GM19455 (cell line): ENCODE measurements at regions not wholly inside any gene's neighbourhood (a gene's known extent, or its start where the extent isn't known, plus 50 kb on each side); places are given as distances from the start of the nearest gene placed in this dataset.

Experiments used
- ATAC-seq: cut with Tn5 transposase; IDR thresholded peaks from one replicate; pipeline ENCODE4 v1.9.1; 2021; ENCODE audit not compliant: unreplicated experiment

DNA sequence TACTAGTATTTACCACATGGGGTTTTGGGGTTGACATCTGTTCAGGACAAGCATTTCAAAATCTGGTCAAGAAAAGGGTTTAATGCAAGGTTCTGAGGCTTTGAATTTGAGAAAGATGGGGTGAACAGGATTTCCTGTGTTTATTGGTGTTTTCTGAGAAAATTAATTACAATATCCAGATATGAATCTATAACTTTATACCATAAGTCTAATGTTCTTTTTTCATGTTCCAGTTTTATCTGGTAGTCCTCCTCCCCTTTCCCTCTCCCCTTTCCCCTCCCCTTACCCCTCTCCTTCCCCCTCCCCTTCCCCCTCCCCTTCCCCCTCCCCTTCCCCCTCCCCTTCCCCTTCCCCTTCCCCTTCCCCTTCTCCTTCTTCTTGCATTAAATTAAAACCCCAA is 1518.2 kb upstream of the TMEFF2 start:
- no peak for ATAC-seq

DNA sequence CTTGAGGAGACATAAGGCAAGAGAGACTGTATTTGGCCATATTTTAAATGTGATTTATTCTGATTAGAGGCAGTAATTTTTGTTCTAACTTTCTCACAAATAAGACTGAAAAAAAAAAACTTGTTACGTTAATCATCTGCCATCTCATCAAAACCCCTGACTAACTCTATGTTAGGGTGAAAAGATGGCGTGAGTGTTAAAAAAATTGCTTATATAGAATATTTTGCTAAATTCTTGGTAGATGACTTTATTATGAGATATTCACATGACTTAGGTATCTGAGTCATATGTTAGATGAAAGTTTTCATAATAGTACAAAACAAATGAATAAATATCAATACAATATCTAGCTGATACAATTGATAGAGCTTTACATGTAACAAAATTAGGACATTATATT is 1508.7 kb upstream of the TMEFF2 start:
- no peak for ATAC-seq

DNA sequence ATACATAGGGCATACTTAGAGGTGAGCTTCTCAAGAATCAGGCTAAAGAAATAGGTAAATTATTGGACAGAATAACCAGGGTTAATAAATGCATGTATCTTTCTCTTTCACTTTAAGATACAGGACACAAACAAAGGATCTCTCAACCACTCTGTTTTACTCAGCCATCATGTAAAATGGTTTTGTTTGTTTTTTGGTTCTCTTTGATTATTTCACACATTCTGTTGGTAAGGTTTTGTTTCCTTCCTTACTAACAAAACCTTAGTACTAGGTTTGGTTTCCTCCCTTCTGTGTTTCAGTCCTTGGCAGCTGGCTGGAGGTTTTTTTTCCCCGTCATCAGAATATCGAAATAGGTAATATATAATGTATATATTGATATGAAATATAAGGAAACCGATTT is 1506.8 kb upstream of the TMEFF2 start:
- no peak for ATAC-seq

DNA sequence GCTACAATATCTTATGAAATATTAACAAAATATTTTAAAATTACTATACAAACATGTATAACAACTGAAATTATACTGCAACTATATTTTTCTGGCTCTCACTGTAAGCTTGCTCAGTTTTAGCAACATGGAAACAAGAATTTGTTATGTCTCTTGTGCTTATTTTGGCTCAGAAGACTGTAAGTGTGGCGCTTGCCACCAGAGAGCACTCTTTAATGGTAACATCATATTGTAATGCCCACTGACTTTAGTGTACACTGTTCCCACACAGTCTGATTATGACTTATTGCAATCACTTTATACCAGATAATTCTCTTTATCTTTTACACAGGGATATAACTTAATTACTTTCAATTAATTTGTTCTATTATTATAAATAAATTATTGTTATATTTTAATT is 1500.6 kb upstream of the TMEFF2 start:
- ATAC-seq = no peak

DNA sequence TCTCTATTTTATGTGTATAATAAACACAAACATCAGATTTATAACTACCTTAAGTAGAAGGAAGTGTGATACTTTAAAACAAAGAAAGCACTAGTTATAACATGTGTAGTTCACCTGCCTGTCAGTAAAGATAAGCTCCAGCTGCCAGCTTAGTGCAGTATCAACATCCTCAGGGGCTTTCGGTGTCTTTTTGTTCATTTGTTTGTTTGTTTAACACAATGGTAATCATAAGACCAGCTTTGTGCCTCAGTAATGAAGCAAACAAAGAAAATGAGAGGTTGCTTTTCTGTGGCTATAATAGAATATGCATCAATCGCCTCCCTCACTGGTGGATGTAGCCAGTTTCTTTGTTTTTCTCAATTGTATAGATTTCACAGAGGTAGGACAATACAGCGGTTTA is 1499.0 kb upstream of the TMEFF2 start:
- no peak for ATAC-seq

DNA sequence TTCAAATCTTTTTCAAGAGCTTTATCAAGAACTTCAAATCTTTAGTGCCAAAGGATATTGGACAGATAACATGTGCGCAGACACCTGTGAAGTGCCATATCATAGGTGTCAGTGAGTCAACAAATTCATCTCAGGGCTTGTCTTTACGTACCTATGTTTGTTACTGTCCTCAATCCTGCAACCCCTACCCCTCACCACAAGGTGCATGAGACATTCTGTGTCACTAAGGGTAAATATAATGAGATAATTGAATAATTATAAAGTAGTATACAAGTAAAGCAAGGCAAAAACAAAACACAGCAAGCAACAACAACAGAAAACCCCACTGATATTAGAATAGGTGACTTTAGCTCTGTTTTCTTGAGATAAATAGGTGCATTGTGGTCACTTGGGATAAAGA is 1495.8 kb upstream of the TMEFF2 start:
- ATAC-seq = no peak

DNA sequence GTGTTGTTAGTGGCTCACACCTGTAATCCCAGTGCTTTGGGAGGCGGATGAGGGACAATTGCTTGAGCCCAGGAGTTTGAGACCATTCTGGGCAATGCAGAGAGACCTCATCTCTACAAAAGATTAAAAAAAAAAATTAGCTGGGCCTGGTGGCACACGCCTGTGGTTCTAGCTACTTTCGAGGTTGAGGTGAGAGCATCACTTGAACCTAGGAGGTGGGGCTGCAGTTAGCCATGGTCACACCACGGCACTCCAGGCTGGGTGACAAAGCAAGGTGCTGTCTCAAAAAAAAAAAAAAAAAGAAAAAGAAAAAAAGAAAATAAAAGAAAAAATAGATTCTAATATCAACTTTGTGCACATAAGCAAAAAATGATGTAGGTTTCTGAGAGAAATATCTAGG is 1492.5 kb upstream of the TMEFF2 start:
- no peak for ATAC-seq

DNA sequence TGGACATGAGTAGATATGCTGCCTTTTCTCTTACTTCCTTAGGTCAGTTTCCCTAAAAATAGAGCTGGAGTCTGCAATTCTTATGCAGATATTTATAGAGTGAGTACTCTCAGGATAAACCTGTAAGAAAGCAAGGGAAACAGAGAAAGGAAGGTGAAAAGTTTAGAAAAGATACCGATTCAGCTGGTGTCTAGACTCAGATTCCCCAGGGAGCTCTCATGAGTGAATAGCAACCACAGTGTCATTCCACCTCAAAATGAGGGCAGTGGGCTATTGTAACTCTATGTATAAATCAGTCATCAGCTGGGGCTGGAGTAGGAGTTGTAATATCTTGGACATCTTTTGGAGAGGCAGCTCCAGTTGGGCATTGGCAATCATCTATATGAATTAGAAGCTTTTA is 1485.1 kb upstream of the TMEFF2 start:
- no peak for ATAC-seq

DNA sequence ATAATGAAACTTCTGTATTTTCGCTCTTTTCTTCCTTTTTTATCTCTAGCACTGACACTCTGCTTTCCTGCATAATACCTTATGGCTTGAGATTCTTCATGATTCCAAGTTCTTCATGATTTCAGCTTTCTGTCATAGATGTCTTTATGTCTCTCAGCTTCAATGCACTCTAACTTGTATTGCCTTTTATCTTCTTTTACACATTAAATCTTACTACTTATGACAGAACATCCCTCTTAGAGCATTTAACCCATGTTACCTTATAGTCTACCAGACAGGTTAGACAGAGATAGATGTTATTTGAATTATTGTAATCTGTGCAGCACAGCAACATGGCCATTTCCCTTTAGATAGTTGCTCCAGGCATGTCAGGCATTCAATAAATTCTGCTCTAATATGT is 1475.7 kb upstream of the TMEFF2 start:
- no peak for ATAC-seq

DNA sequence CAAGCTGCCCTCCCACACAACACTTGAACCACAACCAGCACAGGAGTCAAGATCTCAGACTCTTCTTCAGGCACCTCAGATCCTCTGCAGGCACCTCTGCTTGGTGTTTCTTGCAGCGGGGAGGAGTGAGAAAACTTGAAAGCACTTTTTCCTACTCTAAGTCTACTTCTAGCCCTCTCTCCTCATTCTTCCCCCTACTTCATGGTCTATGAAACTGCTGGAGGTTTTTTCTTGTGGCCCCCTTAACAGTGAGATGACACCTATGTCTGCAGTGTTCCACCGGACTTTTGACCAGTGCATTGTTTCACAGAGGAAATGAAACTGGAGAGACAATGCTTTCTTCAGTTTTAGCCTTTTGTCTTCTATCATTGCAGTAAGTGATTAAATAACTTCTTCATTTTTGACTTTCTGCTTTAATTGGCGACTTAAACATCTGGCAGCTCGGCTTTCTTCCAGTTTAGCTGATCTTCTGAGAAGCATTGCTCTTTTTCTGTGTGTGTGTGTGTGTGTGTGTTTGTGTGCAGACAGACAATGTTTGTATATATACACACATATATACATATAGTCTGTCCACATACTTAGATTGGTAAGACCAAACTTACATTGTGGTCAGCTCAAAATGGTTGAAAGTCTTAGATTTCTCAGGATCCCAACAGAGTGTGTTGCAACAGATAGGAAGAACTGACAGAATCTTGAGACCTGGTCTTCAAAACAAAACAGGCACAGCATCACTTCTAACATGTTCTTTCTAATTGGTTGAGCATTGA is 1474.0 kb upstream of the TMEFF2 start:
- ATAC-seq = no peak

DNA sequence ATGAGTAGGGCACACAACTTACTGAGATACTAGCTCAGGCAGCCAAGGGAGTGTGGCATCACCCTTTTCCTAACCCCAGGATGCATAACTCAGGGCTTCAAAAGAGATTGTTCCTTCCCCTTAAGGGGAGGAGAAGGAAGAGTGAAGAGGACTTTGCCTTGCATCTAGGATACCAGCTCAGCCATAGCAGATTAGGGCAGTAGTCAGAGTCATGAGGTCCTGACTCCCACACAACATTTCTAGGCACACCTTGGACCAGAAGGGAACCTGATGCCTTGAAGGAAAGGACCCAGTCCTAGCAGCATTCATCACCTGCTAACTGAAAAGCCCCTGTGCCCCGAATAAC is 1433.2 kb upstream of the TMEFF2 start:
- no peak for ATAC-seq

DNA sequence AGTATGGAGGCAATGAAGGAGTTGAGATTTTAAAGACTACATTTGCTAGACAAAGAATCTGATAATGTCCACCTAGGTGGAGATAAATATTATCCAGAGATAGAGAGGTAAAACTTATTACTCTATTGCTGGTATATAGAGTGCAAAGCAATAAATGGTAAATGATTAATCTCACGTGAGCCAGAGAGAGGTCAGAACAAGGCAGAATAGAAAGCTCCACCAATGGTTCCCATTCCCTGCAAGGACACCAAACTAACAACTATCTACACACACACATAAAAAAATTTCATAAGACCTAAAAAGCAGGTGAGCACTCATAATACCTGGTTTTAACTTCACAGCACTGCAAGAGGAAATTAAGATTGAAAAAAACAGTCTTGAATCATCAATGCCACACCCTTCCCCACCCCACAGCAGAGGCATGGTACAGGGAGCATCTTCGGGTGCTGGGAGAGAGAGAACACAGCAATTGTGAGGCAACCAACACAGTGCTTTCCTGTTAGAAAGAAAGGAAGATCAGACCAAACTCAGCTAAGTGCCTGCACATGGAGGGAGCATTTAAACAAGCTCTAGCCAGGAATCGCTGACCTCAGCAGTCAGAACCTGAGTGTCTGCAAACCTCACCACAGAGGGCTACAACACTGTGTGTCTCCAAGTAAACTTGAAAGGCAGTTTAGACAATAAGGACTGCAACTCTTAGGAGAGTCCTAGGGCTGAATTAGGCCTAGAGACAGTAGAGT is 1432.6 kb upstream of the TMEFF2 start:
- ATAC-seq = no peak

DNA sequence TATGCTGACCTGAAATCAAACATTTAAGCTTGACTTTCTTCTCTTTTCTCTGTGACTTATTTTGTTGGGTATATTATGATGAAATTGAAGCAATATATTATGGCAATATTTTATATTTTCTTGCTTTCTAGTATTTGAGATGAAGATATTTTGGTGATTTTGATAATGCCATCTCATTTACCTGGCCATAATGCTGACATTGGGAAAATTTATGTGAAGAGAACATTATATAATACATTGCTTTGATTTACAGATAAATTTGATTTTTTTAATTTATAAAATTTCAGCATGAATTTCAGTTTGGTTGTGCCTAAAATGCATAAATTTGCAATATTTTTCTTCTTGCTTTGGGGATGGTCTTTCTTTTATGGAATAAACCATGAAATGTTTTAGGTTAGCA is 1413.7 kb upstream of the TMEFF2 start:
- no peak for ATAC-seq

DNA sequence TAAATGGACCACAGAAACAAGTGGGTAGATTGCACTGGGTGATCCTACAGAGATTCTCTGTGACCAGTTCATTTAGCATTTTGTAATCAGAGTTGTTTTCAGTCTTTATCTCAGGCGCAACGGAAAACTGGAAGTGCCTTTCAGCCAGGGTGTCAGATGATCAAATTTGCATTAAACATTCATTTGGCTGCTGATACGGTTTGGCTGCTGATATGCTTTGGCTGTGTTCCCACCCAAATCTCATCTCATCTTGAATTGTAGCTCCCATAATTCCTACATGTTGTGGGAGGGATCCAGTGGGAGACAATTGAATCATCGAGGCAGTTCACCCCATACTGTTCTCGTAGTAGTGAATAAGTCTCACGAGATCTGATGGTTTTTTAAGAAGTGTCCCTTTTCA is 1396.1 kb upstream of the TMEFF2 start:
- no peak for ATAC-seq

DNA sequence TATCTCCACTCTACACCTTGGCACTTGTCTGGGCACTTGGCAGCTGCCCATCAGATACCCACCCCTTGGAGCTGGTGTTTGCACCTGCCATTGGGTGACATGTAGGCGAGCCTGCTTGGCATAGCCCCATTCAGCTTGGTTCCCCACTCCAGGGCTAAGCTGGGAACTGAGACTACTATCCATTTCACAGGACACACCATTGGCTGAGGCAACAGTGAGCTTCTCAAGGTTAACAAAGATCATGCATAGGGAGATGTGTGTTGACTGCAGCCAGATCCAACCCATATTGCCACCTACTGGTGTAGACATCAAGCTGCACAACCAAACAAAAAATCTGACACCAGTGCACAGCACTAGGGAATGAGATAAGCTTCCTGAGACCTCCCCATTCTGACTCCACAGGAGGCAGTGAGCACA is 1389.8 kb upstream of the TMEFF2 start:
- ATAC-seq = peak; percentile 64

DNA sequence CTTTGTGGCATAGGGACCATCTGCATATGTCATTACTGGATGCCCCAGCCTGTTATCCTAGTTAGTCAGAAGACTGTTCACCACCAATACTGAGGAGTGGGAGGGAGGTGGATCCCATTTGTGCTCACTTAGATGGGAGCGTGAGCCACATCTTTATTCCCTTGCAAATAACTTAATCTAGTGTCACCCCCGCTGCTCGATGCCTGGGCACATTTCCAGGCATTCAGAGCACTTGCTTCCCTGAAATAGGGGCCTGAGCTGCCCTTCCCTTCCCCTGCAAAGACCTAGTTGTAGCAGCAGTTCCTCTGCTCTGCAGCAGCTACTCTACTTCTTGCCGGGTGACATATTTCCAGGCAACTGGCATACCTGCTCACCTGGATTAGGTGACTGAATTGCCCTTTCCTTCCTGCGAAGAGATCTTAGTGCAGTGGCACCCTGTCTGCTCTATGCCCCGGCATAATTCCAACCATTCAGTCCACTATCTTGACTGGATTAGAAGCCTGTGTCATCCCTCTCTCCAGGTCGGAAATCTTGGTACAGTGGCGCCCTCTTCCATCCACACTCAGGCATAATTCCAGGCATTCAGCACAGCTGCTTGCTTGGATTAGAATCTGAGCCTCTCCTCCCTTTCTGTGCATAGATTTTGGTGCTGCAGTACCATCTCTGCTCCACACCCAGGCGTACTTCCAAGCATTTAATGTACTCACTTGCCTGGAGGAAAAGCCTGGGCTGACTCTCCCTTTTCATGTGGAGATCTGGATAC is 1389.1 kb upstream of the TMEFF2 start:
- no peak for ATAC-seq

DNA sequence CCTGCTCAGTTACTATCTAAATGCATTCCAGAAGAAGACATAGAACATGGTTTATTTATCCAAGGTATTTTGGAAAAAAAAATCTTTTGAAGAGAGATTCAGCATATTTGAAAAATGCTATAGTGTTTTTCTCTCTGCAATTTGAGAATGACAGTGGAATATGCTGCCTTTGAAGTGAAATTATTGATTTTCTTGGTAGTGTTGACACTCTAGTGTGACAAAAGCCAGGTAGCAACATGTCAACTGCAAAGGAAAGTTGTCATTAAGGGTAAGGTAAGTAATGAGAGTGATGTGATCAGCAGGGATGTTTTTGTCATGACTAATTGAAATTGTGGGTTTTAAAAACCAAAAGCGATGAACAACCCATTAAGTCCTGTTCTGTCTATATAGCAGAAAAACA is 1387.1 kb upstream of the TMEFF2 start:
- no peak for ATAC-seq

DNA sequence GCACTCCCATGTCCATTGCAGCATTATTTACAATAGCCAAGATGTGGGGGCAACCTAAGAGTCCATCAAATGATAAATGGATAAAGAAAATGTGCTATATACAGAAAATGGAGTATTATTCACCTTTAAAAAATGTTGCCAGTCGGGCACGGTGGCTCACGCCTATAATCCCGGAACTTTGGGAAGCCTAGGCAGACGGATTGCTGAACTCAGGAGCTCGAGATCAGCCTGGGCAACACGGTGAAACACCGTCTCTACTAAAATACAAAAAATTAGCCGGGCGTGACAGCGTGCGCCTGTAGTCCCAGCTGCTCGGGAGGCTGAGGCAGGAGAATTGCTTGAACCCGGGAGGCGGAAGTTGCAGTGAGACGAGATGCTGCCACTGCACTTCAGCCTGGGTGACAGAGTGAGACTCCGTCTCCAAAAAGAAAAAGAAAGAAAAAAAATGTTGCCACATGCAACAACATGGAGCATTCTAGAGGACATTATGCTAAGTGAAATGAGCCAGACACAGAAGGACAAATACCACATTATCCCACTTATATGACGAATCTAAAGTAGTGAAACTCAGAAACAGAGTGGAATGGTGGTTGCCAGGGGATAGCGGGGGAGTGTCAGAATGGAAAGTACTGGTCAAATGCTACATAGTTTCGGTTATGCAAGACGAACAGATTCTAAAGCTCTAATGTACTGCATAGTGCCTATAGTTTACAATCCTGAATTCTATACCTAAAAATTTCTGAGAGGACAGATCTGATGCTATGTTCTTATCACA is 1385.6 kb upstream of the TMEFF2 start:
- no peak for ATAC-seq

DNA sequence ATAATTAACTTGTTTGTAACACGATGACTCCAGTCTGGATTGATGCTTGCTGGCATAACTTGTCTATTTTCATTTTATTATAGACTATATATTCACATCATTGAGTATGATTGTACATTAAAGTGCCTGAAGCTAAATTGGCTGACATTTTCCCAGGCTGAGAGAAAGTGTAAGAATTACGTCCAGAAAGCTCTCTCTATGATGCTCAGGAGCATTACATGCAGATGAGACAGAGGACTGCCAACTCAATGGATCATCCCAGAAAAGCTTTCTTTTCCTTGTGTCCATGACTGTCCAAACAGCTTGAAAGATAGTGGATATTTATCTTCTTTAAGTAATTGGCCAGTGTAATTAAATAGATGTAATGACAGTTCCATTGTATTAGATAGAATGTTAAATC is 1372.2 kb upstream of the TMEFF2 start:
- ATAC-seq = no peak

DNA sequence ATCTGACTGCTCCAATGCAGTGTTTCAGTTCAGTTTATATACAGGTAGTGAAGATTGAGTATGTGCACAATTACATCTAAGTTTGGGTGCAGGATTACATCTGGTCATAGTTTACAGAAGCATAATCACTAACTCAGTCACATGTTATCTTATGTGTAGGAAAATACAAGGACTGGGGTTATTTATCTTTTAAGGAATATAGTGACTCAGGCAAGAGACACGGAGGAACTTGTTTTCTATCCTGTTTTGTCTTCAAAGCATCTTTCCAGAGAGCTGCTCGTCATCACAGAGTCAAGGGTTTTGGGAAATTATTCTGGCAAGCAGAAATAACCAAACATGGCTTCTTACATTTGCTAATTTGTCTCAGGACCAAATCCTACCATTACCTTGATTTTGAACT is 1371.5 kb upstream of the TMEFF2 start:
- no peak for ATAC-seq

DNA sequence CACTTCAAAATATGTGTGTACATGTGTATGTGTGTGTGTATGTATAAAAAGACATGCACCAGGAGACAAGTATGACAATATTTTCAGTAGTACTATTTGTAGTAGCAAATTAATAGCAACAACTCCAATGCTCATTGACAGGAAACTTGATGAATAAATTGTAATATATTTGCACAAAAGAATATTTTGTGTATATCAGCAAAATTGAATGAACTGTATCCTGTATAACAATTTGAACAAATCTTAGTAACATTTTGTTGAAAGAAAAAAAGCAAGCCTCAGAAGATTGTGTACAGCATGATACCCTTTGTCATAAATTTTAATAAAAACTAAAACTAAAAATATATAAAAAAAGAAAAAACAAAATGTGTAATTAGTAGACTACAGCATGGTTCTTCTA is 1367.3 kb upstream of the TMEFF2 start:
- ATAC-seq = no peak
